ENCODE measurements at regions not wholly inside any gene's neighbourhood (a gene's known extent, or its start where the extent isn't known, plus 50 kb on each side); places are given as distances from the start of the nearest gene placed in this dataset.

DNA sequence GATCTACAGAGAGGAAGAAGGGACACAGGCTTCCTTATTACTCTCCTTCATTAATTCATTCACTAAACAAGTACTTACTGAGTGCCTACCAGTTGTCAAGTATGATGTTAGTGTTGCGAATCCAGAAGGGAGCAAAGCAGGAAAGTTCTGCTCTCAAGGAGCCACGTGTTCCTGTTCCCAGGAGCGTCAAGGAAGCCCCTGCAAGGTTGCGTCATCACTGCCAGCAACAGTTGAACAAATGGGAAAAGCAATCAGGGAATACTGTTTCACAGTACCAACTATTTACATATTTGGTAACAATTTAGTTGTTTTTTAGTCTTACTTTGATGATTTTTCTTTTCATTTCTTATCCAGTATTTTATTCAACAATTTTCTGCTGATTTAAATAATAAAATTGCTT is 310.0 kb downstream of the FOXA2 start:
- TF ChIP-seq, protein P1, sequence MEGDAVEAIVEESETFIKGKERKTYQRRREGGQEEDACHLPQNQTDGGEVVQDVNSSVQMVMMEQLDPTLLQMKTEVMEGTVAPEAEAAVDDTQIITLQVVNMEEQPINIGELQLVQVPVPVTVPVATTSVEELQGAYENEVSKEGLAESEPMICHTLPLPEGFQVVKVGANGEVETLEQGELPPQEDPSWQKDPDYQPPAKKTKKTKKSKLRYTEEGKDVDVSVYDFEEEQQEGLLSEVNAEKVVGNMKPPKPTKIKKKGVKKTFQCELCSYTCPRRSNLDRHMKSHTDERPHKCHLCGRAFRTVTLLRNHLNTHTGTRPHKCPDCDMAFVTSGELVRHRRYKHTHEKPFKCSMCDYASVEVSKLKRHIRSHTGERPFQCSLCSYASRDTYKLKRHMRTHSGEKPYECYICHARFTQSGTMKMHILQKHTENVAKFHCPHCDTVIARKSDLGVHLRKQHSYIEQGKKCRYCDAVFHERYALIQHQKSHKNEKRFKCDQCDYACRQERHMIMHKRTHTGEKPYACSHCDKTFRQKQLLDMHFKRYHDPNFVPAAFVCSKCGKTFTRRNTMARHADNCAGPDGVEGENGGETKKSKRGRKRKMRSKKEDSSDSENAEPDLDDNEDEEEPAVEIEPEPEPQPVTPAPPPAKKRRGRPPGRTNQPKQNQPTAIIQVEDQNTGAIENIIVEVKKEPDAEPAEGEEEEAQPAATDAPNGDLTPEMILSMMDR (IDR thresholded peaks at IDR 0.05), result no peak
- TF ChIP-seq POLR2A (IDR thresholded peaks at IDR 0.05), result no peak

All from thyroid gland (tissue), 4 donors.